Gastrocnemius medialis (tissue), 4 donors: ENCODE measurements at regions not wholly inside any gene's neighbourhood (a gene's known extent, or its start where the extent isn't known, plus 50 kb on each side); places are given as distances from the start of the nearest gene placed in this dataset.

ENCODE experiments used
- CTCF ChIP-seq, 5 experiments: fragments of 450-650 bp in 3 of 5; fragments of 200-600 bp in 2 of 5; sonication (generic) in 2 of 5; IDR thresholded peaks in 4 of 5; conservative IDR thresholded peaks in 1 of 5; 1 replicate in 4 of 5; 2 replicates in 1 of 5; pipeline ENCODE4 v1.5.1; 2016 to 2019; ENCODE audit warnings: antibody characterized with exemption in 5 of 5, mild to moderate bottlenecking in 3 of 5, moderate library complexity in 3 of 5
- POLR2A ChIP-seq, 2 donors: fragments of 450-650 bp; IDR thresholded peaks; one replicate each; pipeline ENCODE4 v1.6.1; 2017; ENCODE audit warnings: antibody characterized with exemption in 2 of 2, mild to moderate bottlenecking in 2 of 2, moderate library complexity in 2 of 2

- TF ChIP-seq CTCF (IDR thresholded peaks at IDR 0.05 in 4 of 5, conservative IDR thresholded peaks at IDR 0.05 in 1 of 5) (no peak), POLR2A (IDR thresholded peaks at IDR 0.05) (no peak)
Measured at GRCh38 chr9:88773126-88773525, 218.1 kb upstream of the S1PR3 start.
